ENCODE measurements at regions not wholly inside any gene's neighbourhood (a gene's known extent, or its start where the extent isn't known, plus 50 kb on each side); places are given as distances from the start of the nearest gene placed in this dataset.

GRCh38 chr18:73945130-73945792, 202.4 kb downstream of the FBXO15 start:
- no peak overlapping the region for H3K4me3 Mint-ChIP-seq
- H3K4me1 Mint-ChIP-seq: no peaks in the 10 kb centered on the region
- H3K9me3 Mint-ChIP-seq: peaks cover 8% of the 10 kb centered on the region
- no peak for TF ChIP-seq CTCF (conservative IDR thresholded peaks at IDR 0.05)
- no peaks in the 10 kb centered on the region for H3K4me1 ChIP-seq (ENCODE audit: control insufficient read depth, insufficient read depth, low read length)
- 92 to 94% methylated on average over 2 to 3 of the region's 3 CpGs for WGBS, 2 experiments (ENCODE audit: insufficient coverage in 1 of 2, insufficient read length in 1 of 2)
- no peaks in the 10 kb centered on the region for H3K36me3 ChIP-seq (ENCODE audit: control insufficient read depth, insufficient read depth, low read length)
- no peak overlapping the region for H3K9ac ChIP-seq (ENCODE audit: extremely low read depth, low read length, poor library complexity, severe bottlenecking)
- no peak overlapping the region for H3K4me3 ChIP-seq (ENCODE audit: low read length)
- no peak for DNase-seq
- H3K27me3 Mint-ChIP-seq (ENCODE audit: insufficient read depth): no peaks in the 10 kb centered on the region
- no peaks in the 10 kb centered on the region for H3K36me3 Mint-ChIP-seq (ENCODE audit: low read depth)
- H3K27me3 ChIP-seq (ENCODE audit: control insufficient read depth, insufficient read depth, low read length, poor library complexity, severe bottlenecking): no peaks in the 10 kb centered on the region
- no peak overlapping the region for H3K27ac Mint-ChIP-seq
- H3K27ac ChIP-seq (ENCODE audit: low read depth, low read length): no peak overlapping the region
- peaks cover 11% of the 10 kb centered on the region for H3K9me3 ChIP-seq (ENCODE audit: control insufficient read depth, low read length)

- 84 to 86% methylated on average over 1 of the region's 1 CpG for WGBS, 2 experiments (ENCODE audit: insufficient coverage in 1 of 2, insufficient read length in 1 of 2)
These were observed 202.9 kb downstream of the FBXO15 start for GRCh38 chr18:73944715-73945114.

GRCh38 chr18:73943763-73944162, 203.9 kb downstream of the FBXO15 start:
- H3K9me3 ChIP-seq (ENCODE audit: control insufficient read depth, low read length): peaks cover under 1% of the 10 kb centered on the region
- Mint-ChIP-seq H3K9me3 (no peaks in the 10 kb centered on the region), H3K4me3 (no peak overlapping the region), H3K27ac (no peak overlapping the region), H3K27me3 (ENCODE audit: insufficient read depth) (peaks cover 2% of the 10 kb centered on the region), H3K36me3 (ENCODE audit: low read depth) (no peaks in the 10 kb centered on the region), H3K4me1 (no peaks in the 10 kb centered on the region)
- no peaks in the 10 kb centered on the region for H3K4me1 ChIP-seq (ENCODE audit: control insufficient read depth, insufficient read depth, low read length)
- WGBS, 2 experiments (ENCODE audit: insufficient coverage in 1 of 2, insufficient read length in 1 of 2): 90 to 92% methylated on average over 7 to 9 of the region's 9 CpGs
- TF ChIP-seq CTCF (conservative IDR thresholded peaks at IDR 0.05): no peak
- DNase-seq: no peak
- no peaks in the 10 kb centered on the region for H3K36me3 ChIP-seq (ENCODE audit: control insufficient read depth, insufficient read depth, low read length)
- H3K4me3 ChIP-seq (ENCODE audit: low read length): no peak overlapping the region
- H3K9ac ChIP-seq (ENCODE audit: extremely low read depth, low read length, poor library complexity, severe bottlenecking): no peak overlapping the region
- no peak overlapping the region for H3K27ac ChIP-seq (ENCODE audit: low read depth, low read length)
- no peaks in the 10 kb centered on the region for H3K27me3 ChIP-seq (ENCODE audit: control insufficient read depth, insufficient read depth, low read length, poor library complexity, severe bottlenecking)

More at GRCh38 chr18:73944715-73945114, 202.9 kb downstream of the FBXO15 start:
- no peaks in the 10 kb centered on the region for H3K36me3 Mint-ChIP-seq (ENCODE audit: low read depth)
- H3K4me3 ChIP-seq (ENCODE audit: low read length): no peak overlapping the region
- H3K27me3 Mint-ChIP-seq (ENCODE audit: insufficient read depth): peaks cover 2% of the 10 kb centered on the region
- H3K4me1 Mint-ChIP-seq: no peaks in the 10 kb centered on the region
- DNase-seq: no peak
- peaks cover 8% of the 10 kb centered on the region for H3K9me3 Mint-ChIP-seq
- H3K36me3 ChIP-seq (ENCODE audit: control insufficient read depth, insufficient read depth, low read length): no peaks in the 10 kb centered on the region
- H3K9ac ChIP-seq (ENCODE audit: extremely low read depth, low read length, poor library complexity, severe bottlenecking): no peak overlapping the region
- H3K9me3 ChIP-seq (ENCODE audit: control insufficient read depth, low read length): peaks cover 10% of the 10 kb centered on the region
- H3K4me3 Mint-ChIP-seq: no peak overlapping the region
- no peak overlapping the region for H3K27ac ChIP-seq (ENCODE audit: low read depth, low read length)
- no peaks in the 10 kb centered on the region for H3K4me1 ChIP-seq (ENCODE audit: control insufficient read depth, insufficient read depth, low read length)
- H3K27me3 ChIP-seq (ENCODE audit: control insufficient read depth, insufficient read depth, low read length, poor library complexity, severe bottlenecking): no peaks in the 10 kb centered on the region
- no peak for TF ChIP-seq CTCF (conservative IDR thresholded peaks at IDR 0.05)
- H3K27ac Mint-ChIP-seq: no peak overlapping the region
